IMR-90 (cell line): ENCODE measurements at regions not wholly inside any gene's neighbourhood (a gene's known extent, or its start where the extent isn't known, plus 50 kb on each side); places are given as distances from the start of the nearest gene placed in this dataset.
A peak's percentile ranks its signal among the peaks of the same experiment; 100 is the strongest.

Experiments used
- ATAC-seq: fragments of 200-7000 bp; cut with Tn5 transposase; 2 replicates; pipeline ENCODE4 v1.9.1; 2020; ENCODE audit warnings: low read depth, mild to moderate bottlenecking, moderate library complexity
- BruUV-seq: library from RNA; stranded (reverse); fragments of 400-500 nt; replicated peaks from 2 replicates; lab custom pipeline; 2021; lab: Mats Ljungman, UMichigan
- CTCF ChIA-PET: fragments of 300-600 bp; formaldehyde crosslinking; extraction: SDS; loops from one replicate; lab custom pipeline; 2021; ENCODE audit warnings: antibody characterized with exemption; lab: Yijun Ruan, JAX
- POLR2A ChIA-PET: fragments of 300-600 bp; sonication (Branson Sonifier 250); formaldehyde crosslinking; loops from one replicate; lab custom pipeline; 2022; ENCODE audit warnings: antibody characterized with exemption; ENCODE audit not compliant: unreplicated experiment; lab: Charles Lee
- DNase-seq: peaks from one replicate; pipeline ENCODE4 v3.0.0; 2013
- H2AFZ ChIP-seq: replicated peaks from 2 replicates; pipeline ENCODE3; 2013; ENCODE audit warnings: low read length, mild to moderate bottlenecking; ENCODE audit not compliant: poor library complexity
- H2AK5ac ChIP-seq: 2 replicates; pipeline ENCODE4 v1.6.1; 2013; ENCODE audit warnings: low read depth, low read length, inconsistent platforms
- H2AK9ac ChIP-seq: replicated peaks from 2 replicates; pipeline ENCODE3; 2013; ENCODE audit warnings: mild to moderate bottlenecking, low read depth, low read length, moderate library complexity; ENCODE audit not compliant: poor library complexity
- H2BK120ac ChIP-seq: 2 replicates; pipeline ENCODE4 v1.6.1; 2013; ENCODE audit warnings: low read depth, low read length, inconsistent platforms
- H2BK15ac ChIP-seq: 3 replicates; pipeline ENCODE4 v1.6.1; 2013; ENCODE audit warnings: low read depth, low read length, inconsistent platforms
- H2BK20ac ChIP-seq: 2 replicates; pipeline ENCODE4 v1.6.1; 2013; ENCODE audit warnings: low read depth, mild to moderate bottlenecking, inconsistent platforms, low read length, moderate library complexity
- H2BK5ac ChIP-seq: 2 replicates; pipeline ENCODE4 v1.6.1; 2013; ENCODE audit warnings: mild to moderate bottlenecking, low read depth, low read length, inconsistent platforms; ENCODE audit not compliant: poor library complexity, severe bottlenecking
- H3K14ac ChIP-seq: replicated peaks from 2 replicates; pipeline ENCODE4 v1.6.1; 2013; ENCODE audit warnings: low read depth, low read length, inconsistent platforms
- H3K18ac ChIP-seq: 2 replicates; pipeline ENCODE4 v1.6.1; 2013; ENCODE audit warnings: low read depth, low read length, control low read depth
- H3K23ac ChIP-seq: 2 replicates; pipeline ENCODE4 v1.6.1; 2013; ENCODE audit warnings: low read depth, low read length, inconsistent platforms
- H3K27ac ChIP-seq: 2 replicates; pipeline ENCODE4 v1.5.1; 2013; ENCODE audit warnings: mild to moderate bottlenecking, control low read depth, low read length; ENCODE audit not compliant: insufficient read depth
- H3K27me3 ChIP-seq: 2 replicates; pipeline ENCODE4 v1.6.1; 2013; ENCODE audit warnings: low read length; ENCODE audit not compliant: control insufficient read depth, insufficient read depth
- H3K36me3 ChIP-seq: 2 replicates; pipeline ENCODE4 v1.6.1; 2013; ENCODE audit warnings: low read length, mixed read lengths; ENCODE audit not compliant: control insufficient read depth, insufficient read depth
- H3K4ac ChIP-seq: 2 replicates; pipeline ENCODE4 v1.6.1; 2013; ENCODE audit warnings: low read depth, low read length, inconsistent platforms
- H3K4me1 ChIP-seq: 2 replicates; pipeline ENCODE4 v1.6.1; 2013; ENCODE audit warnings: low read length, mixed read lengths; ENCODE audit not compliant: control insufficient read depth, insufficient read depth
- H3K4me2 ChIP-seq: 2 replicates; pipeline ENCODE4 v1.6.1; 2013; ENCODE audit warnings: low read depth, mild to moderate bottlenecking, control low read depth, low read length, moderate library complexity
- H3K4me3 ChIP-seq: 2 replicates; pipeline ENCODE4 v1.5.1; 2013; ENCODE audit warnings: low read depth, mild to moderate bottlenecking, control low read depth, low read length, moderate library complexity; ENCODE audit not compliant: insufficient read depth
- H3K56ac ChIP-seq: 2 replicates; pipeline ENCODE4 v1.6.1; 2013; ENCODE audit warnings: low read length, inconsistent platforms; ENCODE audit not compliant: insufficient read depth; ENCODE audit errors: extremely low read depth
- H3K79me1 ChIP-seq, 2 experiments: 2 replicates each; pipeline ENCODE4 v1.6.1; 2013; ENCODE audit warnings: low read length in 2 of 2, inconsistent platforms in 1 of 2, low read depth in 1 of 2
- H3K9ac ChIP-seq: 2 replicates; pipeline ENCODE4 v1.6.1; 2013; ENCODE audit warnings: low read depth, low read length, control low read depth
- H3K9me1 ChIP-seq: 2 replicates; pipeline ENCODE4 v1.6.1; 2013; ENCODE audit warnings: low read length, inconsistent platforms; ENCODE audit not compliant: insufficient read depth
- H3K9me3 ChIP-seq: 2 replicates; pipeline ENCODE4 v1.6.1; 2013; ENCODE audit warnings: low read length; ENCODE audit not compliant: control insufficient read depth, insufficient read depth
- H4K20me1 ChIP-seq: 2 replicates; pipeline ENCODE4 v1.6.1; 2013; ENCODE audit warnings: low read length, inconsistent platforms; ENCODE audit not compliant: insufficient read depth
- H4K5ac ChIP-seq: 2 replicates; pipeline ENCODE4 v1.6.1; 2013; ENCODE audit warnings: mild to moderate bottlenecking, low read depth, low read length, control low read depth
- H4K8ac ChIP-seq, 2 experiments: 2 replicates each; pipeline ENCODE4 v1.6.1; 2013; ENCODE audit warnings: low read depth in 2 of 2, low read length in 2 of 2, control low read depth in 1 of 2, inconsistent platforms in 1 of 2
- H4K91ac ChIP-seq: 2 replicates; pipeline ENCODE4 v1.6.1; 2013; ENCODE audit warnings: low read depth, low read length, inconsistent platforms; ENCODE audit not compliant: insufficient read depth
- CEBPB ChIP-seq: IDR thresholded peaks from 2 replicates; pipeline ENCODE4 v1.6.1; 2012; ENCODE audit warnings: low read depth, low read length, improper control_type of control experiment
- RFX5 ChIP-seq: IDR thresholded peaks from 2 replicates; pipeline ENCODE4 v1.8.0; 2012; ENCODE audit warnings: low read depth, mild to moderate bottlenecking, low read length, moderate library complexity
- WGBS, 2 experiments: methylation state at CpG; one replicate each; pipeline versions ENCODE4 v1.1.5 to v1.1.7; 2013; ENCODE audit warnings: missing lambda C conversion rate in 2 of 2; ENCODE audit not compliant: insufficient read length in 1 of 2; ENCODE audit errors: extremely low coverage in 2 of 2; 5-methylcytosine and 5-hydroxymethylcytosine counted together
- dilution Hi-C: fragments of 300-500 bp; cut with HindIII; formaldehyde crosslinking; loops from one replicate; pipeline ENCODE4 v1.14.3; 2018; ENCODE audit warnings: low sequenced_read_pairs; ENCODE audit not compliant: unreplicated experiment
- in situ Hi-C: fragments of 300-500 bp; cut with MboI; formaldehyde crosslinking; loops from 3 replicates; pipeline ENCODE4 v1.14.3; 2019; ENCODE audit warnings: low sequenced_read_pairs, inconsistent platforms, mixed read lengths
- intact Hi-C: fragments of 100-400 bp; cut with micrococcal nuclease; formaldehyde crosslinking; loops from 2 replicates; pipeline ENCODE4 v1.10.0; 2022

- H3K27me3 ChIP-seq = no peaks in the 10 kb centered on the region
- peak overlapping the region; percentile 2 for H2BK5ac ChIP-seq
- H3K14ac ChIP-seq = no peak overlapping the region
- H2AK9ac ChIP-seq = no peak overlapping the region
- 0 out of 2 replicates have a peak overlapping the region, but pooled peaks have one; percentile 11 for H2AK5ac ChIP-seq
- H4K5ac ChIP-seq = peak overlapping the region; percentile 33; the same call in 1 of the 2 replicates
- peak overlapping the region; percentile 29; the same call in 1 of the 2 replicates for H2BK20ac ChIP-seq
- H3K4me1 ChIP-seq = peaks cover 6% of the 10 kb centered on the region
- ChIA-PET POLR2A (no interaction called here), CTCF (no interaction called here)
- no peak overlapping the region for H3K27ac ChIP-seq
- no peak overlapping the region for H4K91ac ChIP-seq
- no TSS peak for BruUV-seq
- no peak overlapping the region for H3K56ac ChIP-seq
- WGBS, 2 experiments = no CpG with 5 or more reads among the region's 2 CpGs
- no peak overlapping the region for H3K9ac ChIP-seq
- H2BK15ac ChIP-seq = no peak overlapping the region
- no peaks in the 10 kb centered on the region for H3K36me3 ChIP-seq
- TF ChIP-seq CEBPB (0 out of 2 replicates have a peak, but pooled peaks have one; percentile 15), RFX5 (no peak)
- no peaks in the 10 kb centered on the region for H3K79me1 ChIP-seq
- 0 out of 4 replicates have a peak overlapping the region, but pooled peaks of 1 of the 2 experiments have one; percentile 28 for H4K8ac ChIP-seq
- ATAC-seq (peak; percentile 55), DNase-seq (peak; percentile 75)
- H3K4me2 ChIP-seq = no peak overlapping the region
- no peak overlapping the region for H3K4me3 ChIP-seq
- H2AFZ ChIP-seq = no peak overlapping the region
- H4K20me1 ChIP-seq = no peaks in the 10 kb centered on the region
- no peak overlapping the region for H3K23ac ChIP-seq
- dilution Hi-C loops = no loop called here
- intact Hi-C loops = no loop called here
- no peaks in the 10 kb centered on the region for H3K9me1 ChIP-seq
- in situ Hi-C loops = no loop called here
- H3K9me3 ChIP-seq = no peaks in the 10 kb centered on the region
- peak overlapping the region; percentile 17; the same call in 1 of the 2 replicates for H2BK120ac ChIP-seq
- peak overlapping the region; percentile 67; the same call in 1 of the 2 replicates for H3K18ac ChIP-seq
- H3K4ac ChIP-seq = no peak overlapping the region
These were observed 329.8 kb upstream of the SEMA3D start for GRCh38 chr7:85516675-85517074.
